H9 (cell line): ENCODE measurements at regions not wholly inside any gene's neighbourhood (a gene's known extent, or its start where the extent isn't known, plus 50 kb on each side); places are given as distances from the start of the nearest gene placed in this dataset.

ENCODE experiments used
- DNase-seq: peaks from one replicate; pipeline ENCODE4 v3.0.0-alpha.2; 2017
- H2AFZ ChIP-seq: one replicate; pipeline ENCODE4 v1.6.1; 2013; ENCODE audit warnings: mild to moderate bottlenecking, low read length, control low read depth, moderate library complexity
- H2AK5ac ChIP-seq: 2 replicates; pipeline ENCODE4 v1.6.1; 2013; ENCODE audit warnings: low read length, control low read depth, mixed read lengths; ENCODE audit not compliant: insufficient read length
- H2BK120ac ChIP-seq: one replicate; pipeline ENCODE4 v1.6.1; 2013; ENCODE audit warnings: low read depth, mild to moderate bottlenecking, low read length, control low read depth, inconsistent platforms; ENCODE audit not compliant: poor library complexity, severe bottlenecking
- H2BK12ac ChIP-seq: 2 replicates; pipeline ENCODE4 v1.6.1; 2013; ENCODE audit warnings: low read length, control low read depth, mixed read lengths, low read depth; ENCODE audit not compliant: insufficient read length
- H2BK15ac ChIP-seq: 2 replicates; pipeline ENCODE4 v1.6.1; 2013; ENCODE audit warnings: low read depth, low read length, control low read depth
- H2BK20ac ChIP-seq: one replicate; pipeline ENCODE4 v1.6.1; 2013; ENCODE audit warnings: low read depth, mild to moderate bottlenecking, low read length, control low read depth, inconsistent platforms; ENCODE audit not compliant: poor library complexity, severe bottlenecking
- H2BK5ac ChIP-seq: 2 replicates; pipeline ENCODE4 v1.6.1; 2013; ENCODE audit warnings: low read length, control low read depth, mixed read lengths; ENCODE audit not compliant: insufficient read length
- H3K14ac ChIP-seq: 2 replicates; pipeline ENCODE4 v1.6.1; 2013; ENCODE audit warnings: low read length, control low read depth; ENCODE audit not compliant: insufficient read depth
- H3K18ac ChIP-seq: 2 replicates; pipeline ENCODE4 v1.6.1; 2013; ENCODE audit warnings: low read depth, mild to moderate bottlenecking, mixed read lengths, low read length, control low read depth; ENCODE audit not compliant: insufficient read length
- H3K23ac ChIP-seq: 2 replicates; pipeline ENCODE4 v1.6.1; 2013; ENCODE audit warnings: low read length, control low read depth, mixed read lengths, low read depth; ENCODE audit not compliant: insufficient read length
- H3K23me2 ChIP-seq: 2 replicates; pipeline ENCODE4 v1.6.1; 2013; ENCODE audit warnings: low read depth, mild to moderate bottlenecking, mixed read lengths, low read length, control low read depth; ENCODE audit not compliant: insufficient read length, poor library complexity, severe bottlenecking
- H3K27ac ChIP-seq: 2 replicates; pipeline ENCODE4 v1.5.1; 2013; ENCODE audit warnings: low read length, control low read depth, mixed read lengths, low read depth; ENCODE audit not compliant: insufficient read length
- H3K27me3 ChIP-seq: 2 replicates; pipeline ENCODE4 v1.6.1; 2013; ENCODE audit warnings: low read length, control low read depth, inconsistent platforms; ENCODE audit not compliant: insufficient read depth
- H3K4ac ChIP-seq: 2 replicates; pipeline ENCODE4 v1.6.1; 2013; ENCODE audit warnings: low read depth, mild to moderate bottlenecking, control low read depth, inconsistent platforms, low read length, moderate library complexity
- H3K4me1 ChIP-seq: 2 replicates; pipeline ENCODE4 v1.6.1; 2013; ENCODE audit warnings: low read length, control low read depth, inconsistent platforms; ENCODE audit not compliant: insufficient read depth
- H3K4me2 ChIP-seq: 2 replicates; pipeline ENCODE4 v1.6.1; 2013; ENCODE audit warnings: low read length, control low read depth, mixed read lengths; ENCODE audit not compliant: insufficient read length, insufficient read depth
- H3K56ac ChIP-seq: 2 replicates; pipeline ENCODE4 v1.6.1; 2013; ENCODE audit warnings: low read depth, mild to moderate bottlenecking, mixed read lengths, low read length, control low read depth; ENCODE audit not compliant: insufficient read length
- H3K79me1 ChIP-seq: 2 replicates; pipeline ENCODE4 v1.6.1; 2013; ENCODE audit warnings: low read depth, mild to moderate bottlenecking, moderate library complexity, low read length, control low read depth, inconsistent platforms; ENCODE audit not compliant: insufficient read depth, poor library complexity, severe bottlenecking
- H3K79me2 ChIP-seq: 2 replicates; pipeline ENCODE4 v1.6.1; 2013; ENCODE audit warnings: low read length, control low read depth, inconsistent platforms; ENCODE audit not compliant: insufficient read depth
- H3K9ac ChIP-seq: 2 replicates; pipeline ENCODE4 v1.6.1; 2013; ENCODE audit warnings: low read length, control low read depth, mixed read lengths; ENCODE audit not compliant: insufficient read length; ENCODE audit errors: extremely low read depth
- H3K9me3 ChIP-seq: one replicate; pipeline ENCODE4 v1.6.1; 2013; ENCODE audit warnings: low read depth, low read length, inconsistent platforms; ENCODE audit not compliant: control insufficient read depth
- H3T11ph ChIP-seq: one replicate; pipeline ENCODE4 v1.6.1; 2013; ENCODE audit warnings: mild to moderate bottlenecking, low read length, control low read depth, inconsistent platforms
- H4K20me1 ChIP-seq: one replicate; pipeline ENCODE4 v1.6.1; 2013; ENCODE audit not compliant: control insufficient read depth, insufficient read length, insufficient read depth
- H4K5ac ChIP-seq: 2 replicates; pipeline ENCODE4 v1.6.1; 2013; ENCODE audit warnings: low read depth, mild to moderate bottlenecking, mixed read lengths, low read length, control low read depth; ENCODE audit not compliant: insufficient read length
- H4K8ac ChIP-seq: replicated peaks from 2 replicates; pipeline ENCODE4 v1.6.1; 2013; ENCODE audit warnings: low read length, control low read depth, mixed read lengths, low read depth; ENCODE audit not compliant: insufficient read length
- H4K91ac ChIP-seq: 2 replicates; pipeline ENCODE4 v1.6.1; 2013; ENCODE audit warnings: low read depth, mild to moderate bottlenecking, moderate library complexity, mixed read lengths, low read length, control low read depth; ENCODE audit not compliant: insufficient read length
- H3K27ac Mint-ChIP-seq, 3 experiments: 2 replicates in 2 of 3; 3 replicates in 1 of 3; pipeline ENCODE4 v1.8.0; 2020 to 2021; ENCODE audit warnings: mixed read lengths in 3 of 3, mild to moderate bottlenecking in 1 of 3, moderate library complexity in 1 of 3
- H3K27me3 Mint-ChIP-seq: 2 replicates; pipeline ENCODE4 v1.8.0; 2021; ENCODE audit warnings: low read depth, mild to moderate bottlenecking, moderate library complexity, mixed read lengths
- H3K36me3 Mint-ChIP-seq, 3 experiments: 2 replicates in 2 of 3; 3 replicates in 1 of 3; pipeline ENCODE4 v1.8.0; 2020 to 2021; ENCODE audit warnings: low read depth in 3 of 3, mixed read lengths in 3 of 3; ENCODE audit not compliant: insufficient read depth in 1 of 3
- H3K4me1 Mint-ChIP-seq, 2 experiments: 2 replicates each; pipeline ENCODE4 v1.8.0; 2020; ENCODE audit warnings: mixed read lengths in 2 of 2
- H3K4me3 Mint-ChIP-seq, 2 experiments: 2 replicates in 1 of 2; 3 replicates in 1 of 2; pipeline ENCODE4 v1.8.0; 2020 to 2021; ENCODE audit warnings: mild to moderate bottlenecking in 2 of 2, mixed read lengths in 2 of 2, moderate library complexity in 1 of 2
- H3K9me3 Mint-ChIP-seq, 2 experiments: 2 replicates in 1 of 2; 3 replicates in 1 of 2; pipeline ENCODE4 v1.8.0; 2020; ENCODE audit warnings: mild to moderate bottlenecking in 2 of 2, mixed read lengths in 2 of 2, moderate library complexity in 1 of 2
- WGBS: extraction: QIAGEN DNeasy Blood & Tissue Kit; methylation state at CpG from one replicate; pipeline ENCODE4 v1.1.7; 2013; ENCODE audit warnings: missing lambda C conversion rate, low lambda C conversion rate, mixed read lengths; ENCODE audit not compliant: insufficient read length; ENCODE audit errors: extremely low coverage; 5-methylcytosine and 5-hydroxymethylcytosine counted together
- TF ChIP-seq, protein P1 (sequence below): fragments of 200-600 bp; sonication (generic); conservative IDR thresholded peaks from 3 replicates; pipeline ENCODE4 v1.8.0; 2021; ENCODE audit warnings: antibody characterized with exemption, mild to moderate bottlenecking

DNA sequence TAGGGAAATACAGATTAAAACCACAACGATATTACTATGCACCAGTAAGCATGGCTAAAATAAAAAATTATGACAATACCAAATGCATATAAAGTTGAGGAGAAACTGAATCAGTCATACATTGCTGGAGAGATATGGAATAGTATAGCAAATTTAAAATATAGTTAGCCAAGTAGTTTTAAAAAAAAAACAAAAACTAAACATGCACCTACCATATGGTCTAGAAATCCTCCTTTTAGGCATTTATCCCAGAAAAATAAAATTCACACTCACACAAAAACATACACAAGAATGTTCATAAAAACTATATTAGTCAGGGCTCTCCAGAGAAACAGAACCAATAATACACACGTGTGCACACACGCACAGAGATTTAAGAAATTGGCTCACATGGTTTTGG lies 175.8 kb downstream of the IPMK start:
- Mint-ChIP-seq H3K36me3 (peaks cover 0 to 4% (median 0%) of the 10 kb centered on the region in 3 experiments; a peak in 2 of 7 replicates), H3K9me3 (no peaks in the 10 kb centered on the region; a peak in 1 of 5 replicates), H3K27ac (no peak overlapping the region), H3K27me3 (no peaks in the 10 kb centered on the region), H3K4me3 (no peak overlapping the region), H3K4me1 (peaks cover 0 to 8% of the 10 kb centered on the region in 2 experiments; a peak in 2 of 4 replicates)
- Histone ChIP-seq H3K9me3 (no peaks in the 10 kb centered on the region), H3T11ph (no peak overlapping the region), H3K23me2 (no peaks in the 10 kb centered on the region), H3K27ac (no peak overlapping the region), H3K27me3 (no peaks in the 10 kb centered on the region), H3K9ac (no peak overlapping the region), H3K23ac (no peak overlapping the region), H4K5ac (no peak overlapping the region), H3K56ac (no peak overlapping the region), H2BK120ac (no peak overlapping the region), H2AK5ac (no peak overlapping the region), H2BK12ac (no peak overlapping the region), H4K91ac (no peak overlapping the region), H3K4ac (no peak overlapping the region), H2BK20ac (no peak overlapping the region), H3K79me2 (no peaks in the 10 kb centered on the region), H2AFZ (no peak overlapping the region), H3K4me2 (no peak overlapping the region), H4K20me1 (no peaks in the 10 kb centered on the region), H2BK15ac (no peak overlapping the region), H3K14ac (no peak overlapping the region), H4K8ac (no peak overlapping the region), H3K4me1 (no peaks in the 10 kb centered on the region), H2BK5ac (no peak overlapping the region), H3K79me1 (no peaks in the 10 kb centered on the region), H3K18ac (no peak overlapping the region)
- TF ChIP-seq, protein P1, sequence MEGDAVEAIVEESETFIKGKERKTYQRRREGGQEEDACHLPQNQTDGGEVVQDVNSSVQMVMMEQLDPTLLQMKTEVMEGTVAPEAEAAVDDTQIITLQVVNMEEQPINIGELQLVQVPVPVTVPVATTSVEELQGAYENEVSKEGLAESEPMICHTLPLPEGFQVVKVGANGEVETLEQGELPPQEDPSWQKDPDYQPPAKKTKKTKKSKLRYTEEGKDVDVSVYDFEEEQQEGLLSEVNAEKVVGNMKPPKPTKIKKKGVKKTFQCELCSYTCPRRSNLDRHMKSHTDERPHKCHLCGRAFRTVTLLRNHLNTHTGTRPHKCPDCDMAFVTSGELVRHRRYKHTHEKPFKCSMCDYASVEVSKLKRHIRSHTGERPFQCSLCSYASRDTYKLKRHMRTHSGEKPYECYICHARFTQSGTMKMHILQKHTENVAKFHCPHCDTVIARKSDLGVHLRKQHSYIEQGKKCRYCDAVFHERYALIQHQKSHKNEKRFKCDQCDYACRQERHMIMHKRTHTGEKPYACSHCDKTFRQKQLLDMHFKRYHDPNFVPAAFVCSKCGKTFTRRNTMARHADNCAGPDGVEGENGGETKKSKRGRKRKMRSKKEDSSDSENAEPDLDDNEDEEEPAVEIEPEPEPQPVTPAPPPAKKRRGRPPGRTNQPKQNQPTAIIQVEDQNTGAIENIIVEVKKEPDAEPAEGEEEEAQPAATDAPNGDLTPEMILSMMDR = no peak
- no peak for DNase-seq
- WGBS = no CpG with 5 or more reads among the region's 3 CpGs
